Left ventricle myocardium inferior (tissue), 1 donor: ENCODE measurements at regions not wholly inside any gene's neighbourhood (a gene's known extent, or its start where the extent isn't known, plus 50 kb on each side); places are given as distances from the start of the nearest gene placed in this dataset.

ENCODE experiments used
- DNase-seq: peaks from one replicate; pipeline ENCODE4 v3.0.0-alpha.2; 2020
- H3K27ac ChIP-seq: fragments of 200-600 bp; replicated peaks from 2 replicates; pipeline ENCODE4 v1.8.0; 2021
- H3K27me3 ChIP-seq: fragments of 200-600 bp; 2 replicates; pipeline ENCODE4 v1.8.0; 2021; ENCODE audit warnings: low read depth
- H3K36me3 ChIP-seq: fragments of 200-600 bp; 2 replicates; pipeline ENCODE4 v1.8.0; 2021
- H3K4me1 ChIP-seq: fragments of 200-600 bp; 2 replicates; pipeline ENCODE4 v1.8.0; 2021
- H3K4me3 ChIP-seq: fragments of 200-600 bp; 2 replicates; pipeline ENCODE4 v1.8.0; 2021; ENCODE audit warnings: mild to moderate bottlenecking, moderate library complexity
- H3K9me3 ChIP-seq: fragments of 200-600 bp; replicated peaks from 2 replicates; pipeline ENCODE4 v1.8.0; 2021
- CTCF ChIP-seq: fragments of 200-600 bp; IDR thresholded peaks from 2 replicates; pipeline ENCODE4 v1.8.0; 2021; ENCODE audit warnings: antibody characterized with exemption, mild to moderate bottlenecking, borderline replicate concordance
- intact Hi-C: fragments of 100-400 bp; cut with micrococcal nuclease; formaldehyde crosslinking; loops from one replicate; pipeline ENCODE4 v1.11.0; 2022
- donor health status: DM: no; HTN: yes; CAD: no; lungs with severe emphysema.

GRCh38 chr14:40386433-40386832 lies 954.2 kb upstream of the FBXO33 start:
- TF ChIP-seq CTCF = no peak
- no peaks in the 10 kb centered on the region for H3K4me1 ChIP-seq
- intact Hi-C loops = no loop called here
- DNase-seq = no peak
- no peak overlapping the region for H3K27ac ChIP-seq
- H3K4me3 ChIP-seq = no peak overlapping the region
- H3K9me3 ChIP-seq = peaks cover 5% of the 10 kb centered on the region
- no peaks in the 10 kb centered on the region for H3K27me3 ChIP-seq
- no peaks in the 10 kb centered on the region for H3K36me3 ChIP-seq

- no peaks in the 10 kb centered on the region for H3K27me3 ChIP-seq
- TF ChIP-seq CTCF = no peak
Measured at GRCh38 chr14:40374221-40374620, 942.0 kb upstream of the FBXO33 start.

GRCh38 chr14:40371011-40371410 lies 938.8 kb upstream of the FBXO33 start:
- H3K36me3 ChIP-seq = no peaks in the 10 kb centered on the region
- H3K27me3 ChIP-seq = no peaks in the 10 kb centered on the region
- no peak for DNase-seq
- H3K27ac ChIP-seq = no peak overlapping the region
- H3K9me3 ChIP-seq = no peaks in the 10 kb centered on the region
- no peaks in the 10 kb centered on the region for H3K4me1 ChIP-seq
- no peak overlapping the region for H3K4me3 ChIP-seq
- intact Hi-C loops = no loop called here
- TF ChIP-seq CTCF = no peak

More at GRCh38 chr14:40374221-40374620, 942.0 kb upstream of the FBXO33 start:
- H3K36me3 ChIP-seq = no peaks in the 10 kb centered on the region
- H3K27ac ChIP-seq = no peak overlapping the region
- H3K9me3 ChIP-seq = no peaks in the 10 kb centered on the region
- H3K4me1 ChIP-seq = no peaks in the 10 kb centered on the region
- intact Hi-C loops = no loop called here
- no peak overlapping the region for H3K4me3 ChIP-seq
- DNase-seq = no peak

- Histone ChIP-seq H3K4me1 (no peaks in the 10 kb centered on the region), H3K36me3 (no peaks in the 10 kb centered on the region), H3K27me3 (no peaks in the 10 kb centered on the region), H3K9me3 (no peaks in the 10 kb centered on the region), H3K4me3 (no peak overlapping the region), H3K27ac (no peak overlapping the region)
- intact Hi-C loops = no loop called here
- no peak for DNase-seq
- TF ChIP-seq CTCF = no peak
Measured at GRCh38 chr14:40368314-40368713, 936.1 kb upstream of the FBXO33 start.

- no peaks in the 10 kb centered on the region for H3K4me1 ChIP-seq
- TF ChIP-seq CTCF = no peak
- DNase-seq = no peak
- intact Hi-C loops = no loop called here
- no peaks in the 10 kb centered on the region for H3K9me3 ChIP-seq
- H3K27ac ChIP-seq = no peak overlapping the region
- H3K36me3 ChIP-seq = no peaks in the 10 kb centered on the region
- no peak overlapping the region for H3K4me3 ChIP-seq
- H3K27me3 ChIP-seq = no peaks in the 10 kb centered on the region
Measured at GRCh38 chr14:40367717-40368116, 935.5 kb upstream of the FBXO33 start.

- no peaks in the 10 kb centered on the region for H3K4me1 ChIP-seq
- no peaks in the 10 kb centered on the region for H3K36me3 ChIP-seq
- no peak for TF ChIP-seq CTCF
- intact Hi-C loops = no loop called here
- H3K27me3 ChIP-seq = no peaks in the 10 kb centered on the region
- H3K9me3 ChIP-seq = no peaks in the 10 kb centered on the region
- no peak for DNase-seq
- H3K4me3 ChIP-seq = no peak overlapping the region
- no peak overlapping the region for H3K27ac ChIP-seq
Measured at GRCh38 chr14:40365305-40365704, 933.1 kb upstream of the FBXO33 start.
